HEK293 (cell line): ENCODE measurements at regions not wholly inside any gene's neighbourhood (a gene's known extent, or its start where the extent isn't known, plus 50 kb on each side); places are given as distances from the start of the nearest gene placed in this dataset.

Experiments
- CTCF ChIA-PET: fragments of 350-600 bp; formaldehyde crosslinking; extraction: SDS; loops from one replicate; lab custom pipeline; 2021; ENCODE audit warnings: antibody characterized with exemption; lab: Yijun Ruan, JAX
- POLR2A ChIA-PET: fragments of 300-600 bp; formaldehyde crosslinking; extraction: SDS; loops from one replicate; lab custom pipeline; 2020; ENCODE audit warnings: antibody characterized with exemption, inconsistent platforms; lab: Yijun Ruan, JAX
- H3K27ac ChIP-seq: fragments of 200-500 bp; sonication (Bioruptor generic); 2 replicates; pipeline ENCODE4 v1.5.1; 2014; ENCODE audit warnings: low read depth, low read length, control low read depth, inconsistent platforms; ENCODE audit errors: extremely low read depth
- H3K36me3 ChIP-seq, 2 experiments: fragments of 200-500 bp in 1 of 2; sonication (Bioruptor generic) in 1 of 2; 1 replicate in 1 of 2; 2 replicates in 1 of 2; pipeline ENCODE4 v1.5.1; 2014 to 2017; ENCODE audit warnings: inconsistent platforms in 2 of 2, low read length in 2 of 2; ENCODE audit not compliant: control insufficient read depth in 2 of 2, insufficient read depth in 1 of 2
- H3K4me1 ChIP-seq: fragments of 200-500 bp; sonication (Bioruptor generic); 2 replicates; pipeline ENCODE4 v1.5.1; 2014; ENCODE audit warnings: mild to moderate bottlenecking, low read length, inconsistent platforms; ENCODE audit not compliant: control insufficient read depth, insufficient read depth
- H3K4me3 ChIP-seq: 2 replicates; pipeline ENCODE4 v1.5.1; 2011; ENCODE audit warnings: low read depth, mild to moderate bottlenecking, control low read depth, low read length, moderate library complexity
- H3K9me3 ChIP-seq: fragments of 200-500 bp; sonication (Bioruptor generic); 2 replicates; pipeline ENCODE4 v1.5.1; 2014; ENCODE audit warnings: low read depth, low read length, inconsistent platforms; ENCODE audit not compliant: control insufficient read depth, insufficient read depth
- CTCF ChIP-seq: fragments of 450-650 bp; formaldehyde crosslinking; IDR thresholded peaks from 2 replicates; pipeline ENCODE4 v1.5.1; 2016; ENCODE audit warnings: missing biosample characterization, missing genetic modification characterization
- ELK4 ChIP-seq: IDR thresholded peaks from 2 replicates; pipeline ENCODE4 v1.6.1; 2011; ENCODE audit warnings: mild to moderate bottlenecking, low read depth, low read length, borderline replicate concordance
- GFI1B ChIP-seq: fragments of 450-650 bp; formaldehyde crosslinking; IDR thresholded peaks from 2 replicates; pipeline ENCODE4 v1.5.1; 2016; ENCODE audit warnings: missing biosample characterization, missing genetic modification characterization
- GLIS2 ChIP-seq: fragments of 450-650 bp; formaldehyde crosslinking; IDR thresholded peaks from 2 replicates; pipeline ENCODE4 v1.5.1; 2016; ENCODE audit warnings: missing biosample characterization, missing genetic modification characterization
- HIC1 ChIP-seq: fragments of 450-650 bp; formaldehyde crosslinking; IDR thresholded peaks from 2 replicates; pipeline ENCODE4 v1.5.1; 2016; ENCODE audit warnings: missing biosample characterization, missing genetic modification characterization
- IKZF3 ChIP-seq: fragments of 450-650 bp; IDR thresholded peaks from 2 replicates; pipeline ENCODE4 v1.5.0; 2018; ENCODE audit warnings: missing biosample characterization, mild to moderate bottlenecking, missing genetic modification characterization, moderate library complexity
- PBX3 ChIP-seq: sonication (generic); formaldehyde crosslinking; IDR thresholded peaks from 2 replicates; pipeline ENCODE4 v1.8.1; 2022; ENCODE audit warnings: mild to moderate bottlenecking, moderate library complexity, missing genetic modification reagents
- TSHZ1 ChIP-seq: fragments of 450-650 bp; formaldehyde crosslinking; IDR thresholded peaks from 2 replicates; pipeline ENCODE4 v1.5.1; 2016; ENCODE audit warnings: missing biosample characterization, missing genetic modification characterization, borderline replicate concordance
- ZBTB44 ChIP-seq: fragments of 450-650 bp; IDR thresholded peaks from 2 replicates; pipeline ENCODE4 v1.5.1; 2018; ENCODE audit warnings: missing biosample characterization, mild to moderate bottlenecking, missing genetic modification characterization
- ZFHX2 ChIP-seq: fragments of 450-650 bp; formaldehyde crosslinking; conservative IDR thresholded peaks from 2 replicates; pipeline ENCODE4 v1.5.1; 2016; ENCODE audit warnings: missing biosample characterization, missing genetic modification characterization
- ZFP69B ChIP-seq: fragments of 450-650 bp; formaldehyde crosslinking; IDR thresholded peaks from 2 replicates; pipeline ENCODE4 v1.5.1; 2016; ENCODE audit warnings: missing biosample characterization, missing genetic modification characterization
- ZNF239 ChIP-seq: fragments of 450-650 bp; formaldehyde crosslinking; IDR thresholded peaks from 2 replicates; pipeline ENCODE4 v1.5.1; 2016; ENCODE audit warnings: missing biosample characterization, missing genetic modification characterization
- ZNF510 ChIP-seq: fragments of 450-650 bp; formaldehyde crosslinking; IDR thresholded peaks from 2 replicates; pipeline ENCODE4 v1.5.1; 2018; ENCODE audit warnings: mild to moderate bottlenecking, missing genetic modification characterization, missing biosample characterization; ENCODE audit not compliant: insufficient replicate concordance
- ZNF530 ChIP-seq: fragments of 450-650 bp; formaldehyde crosslinking; IDR thresholded peaks from 2 replicates; pipeline ENCODE4 v1.5.1; 2016; ENCODE audit warnings: low read depth, missing biosample characterization, missing genetic modification characterization
- ZNF610 ChIP-seq: fragments of 450-650 bp; formaldehyde crosslinking; IDR thresholded peaks from 2 replicates; pipeline ENCODE4 v1.5.1; 2016; ENCODE audit warnings: missing biosample characterization, missing genetic modification characterization, borderline replicate concordance
- ZNF639 ChIP-seq: fragments of 450-650 bp; formaldehyde crosslinking; IDR thresholded peaks from 2 replicates; pipeline ENCODE4 v1.5.1; 2016; ENCODE audit warnings: missing biosample characterization, missing genetic modification characterization
- ZNF670 ChIP-seq: fragments of 450-650 bp; formaldehyde crosslinking; IDR thresholded peaks from 2 replicates; pipeline ENCODE4 v1.5.1; 2016; ENCODE audit warnings: missing biosample characterization, missing genetic modification characterization, low read depth
- ZNF777 ChIP-seq: fragments of 450-650 bp; formaldehyde crosslinking; IDR thresholded peaks from 2 replicates; pipeline ENCODE4 v1.5.1; 2017; ENCODE audit warnings: missing biosample characterization, missing genetic modification characterization, borderline replicate concordance
- ZNF785 ChIP-seq: fragments of 450-650 bp; formaldehyde crosslinking; IDR thresholded peaks from 2 replicates; pipeline ENCODE4 v1.5.1; 2016; ENCODE audit warnings: missing biosample characterization, missing genetic modification characterization

GRCh38 chr2:136059036-136059472 is 58.9 kb downstream of the CXCR4 start:
- ChIA-PET CTCF (no interaction called here), POLR2A (no interaction called here)
- no peaks in the 10 kb centered on the region for H3K4me1 ChIP-seq
- TF ChIP-seq ZNF239 (tag by site-specific recombination) (no peak), ZNF510 (tag by site-specific recombination) (no peak), ZNF530 (no peak), GLIS2 (tag by site-specific recombination) (no peak), ZFHX2 (tag by site-specific recombination) (no peak)
- TF ChIP-seq, all 188 proteins: peak for 0
- Histone ChIP-seq H3K4me3 (no peak overlapping the region), H3K36me3 (no peaks in the 10 kb centered on the region), H3K9me3 (no peaks in the 10 kb centered on the region), H3K27ac (no peak overlapping the region)

GRCh38 chr2:136058262-136058661 is 59.7 kb downstream of the CXCR4 start:
- H3K9me3 ChIP-seq, result no peaks in the 10 kb centered on the region
- POLR2A ChIA-PET, result no interaction called here
- H3K27ac ChIP-seq, result no peak overlapping the region
- CTCF ChIA-PET, result no interaction called here
- H3K36me3 ChIP-seq, result no peaks in the 10 kb centered on the region
- H3K4me1 ChIP-seq, result no peaks in the 10 kb centered on the region
- H3K4me3 ChIP-seq, result no peak overlapping the region
- TF ChIP-seq IKZF3 (tag by site-specific recombination) (no peak), PBX3 (CRISPR knock-in tag) (no peak), ELK4 (no peak), ZNF510 (tag by site-specific recombination) (no peak), ZNF639 (no peak), ZNF670 (no peak), ZNF610 (tag by site-specific recombination) (no peak), ZNF777 (tag by site-specific recombination) (no peak), ZNF785 (tag by site-specific recombination) (no peak), TSHZ1 (tag by site-specific recombination) (no peak), GFI1B (no peak), ZBTB44 (tag by site-specific recombination) (no peak), CTCF (tag by site-specific recombination) (no peak), HIC1 (no peak), ZFP69B (no peak)
- TF ChIP-seq, all 188 proteins: peak for 0
